Panc1 (cell line): ENCODE measurements at regions not wholly inside any gene's neighbourhood (a gene's known extent, or its start where the extent isn't known, plus 50 kb on each side); places are given as distances from the start of the nearest gene placed in this dataset.

Experiments used
- ATAC-seq: fragments of 200-7000 bp; cut with Tn5 transposase; 2 replicates; pipeline ENCODE4 v1.9.1; 2020; ENCODE audit warnings: mild to moderate bottlenecking, moderate library complexity
- BruUV-seq: library from RNA; stranded (reverse); fragments of 400-500 nt; replicated peaks from 2 replicates; lab custom pipeline; 2021; lab: Mats Ljungman, UMichigan
- CTCF ChIA-PET: fragments of 300-600 bp; sonication (Branson Sonifier 250); formaldehyde crosslinking; loops from one replicate; lab custom pipeline; 2022; ENCODE audit warnings: antibody characterized with exemption; lab: Charles Lee
- POLR2A ChIA-PET: fragments of 300-600 bp; sonication (Branson Sonifier 250); formaldehyde crosslinking; loops from one replicate; lab custom pipeline; 2022; ENCODE audit warnings: antibody characterized with exemption; lab: Charles Lee
- DNase-seq: peaks from one replicate; pipeline ENCODE4 v3.0.0-alpha.2; 2010; ENCODE audit warnings: low read depth, low spot score
- H3K27ac ChIP-seq: 2 replicates; pipeline ENCODE4 v1.5.1; 2011; ENCODE audit warnings: mild to moderate bottlenecking, low read length, inconsistent platforms
- H3K27me3 ChIP-seq: fragments of 200-500 bp; sonication (Bioruptor generic); 2 replicates; pipeline ENCODE4 v1.6.0; 2014; ENCODE audit warnings: low read length, inconsistent platforms; ENCODE audit not compliant: control insufficient read depth, insufficient read depth
- H3K36me3 ChIP-seq: fragments of 200-500 bp; sonication (Bioruptor generic); 2 replicates; pipeline ENCODE4 v1.5.1; 2014; ENCODE audit warnings: inconsistent platforms, mild to moderate bottlenecking, low read length, moderate library complexity; ENCODE audit not compliant: control insufficient read depth, insufficient read depth
- H3K4me1 ChIP-seq: 2 replicates; pipeline ENCODE4 v1.5.1; 2011; ENCODE audit warnings: inconsistent platforms, mild to moderate bottlenecking, low read length, moderate library complexity; ENCODE audit not compliant: control insufficient read depth, insufficient read depth
- H3K4me3 ChIP-seq, 2 experiments: 2 replicates each; pipeline ENCODE4 v1.5.1; 2011 to 2012; ENCODE audit warnings: low read depth in 2 of 2, low read length in 2 of 2, mild to moderate bottlenecking in 2 of 2, inconsistent platforms in 1 of 2, moderate library complexity in 1 of 2
- H3K9me3 ChIP-seq: fragments of 200-500 bp; sonication (Bioruptor generic); 2 replicates; pipeline ENCODE4 v1.5.1; 2014; ENCODE audit warnings: low read depth, mild to moderate bottlenecking, inconsistent platforms, low read length, moderate library complexity; ENCODE audit not compliant: control insufficient read depth, insufficient read depth
- POLR2AphosphoS5 ChIP-seq: IDR thresholded peaks from 2 replicates; pipeline ENCODE4 v1.6.1; 2012; ENCODE audit warnings: mild to moderate bottlenecking, low read depth, low read length, moderate library complexity
- REST ChIP-seq, 2 experiments: IDR thresholded peaks; 2 replicates each; pipeline ENCODE4 v1.6.1; 2011 to 2012; ENCODE audit warnings: low read depth in 2 of 2, control low read depth in 1 of 2, low read length in 1 of 2, mild to moderate bottlenecking in 1 of 2, moderate library complexity in 1 of 2; ENCODE audit not compliant: insufficient read depth in 1 of 2
- SIN3A ChIP-seq: IDR thresholded peaks from 2 replicates; pipeline ENCODE4 v1.6.1; 2012; ENCODE audit warnings: low read depth, mild to moderate bottlenecking, low read length, moderate library complexity, borderline replicate concordance; ENCODE audit not compliant: insufficient read depth
- TCF7L2 ChIP-seq: IDR thresholded peaks from 2 replicates; pipeline ENCODE4 v1.6.1; 2011; ENCODE audit warnings: mild to moderate bottlenecking, low read depth, low read length, inconsistent platforms
- in situ Hi-C: cut with HindIII; loops from 2 replicates; pipeline ENCODE4 v1.10.0; 2016; ENCODE audit warnings: low sequenced_read_pairs, low pct_unique_long_range_greater_than_20kb
- intact Hi-C: fragments of 100-400 bp; cut with micrococcal nuclease; formaldehyde crosslinking; loops from one replicate; pipeline ENCODE4 v1.10.0; 2022; ENCODE audit not compliant: unreplicated experiment
- TF ChIP-seq, protein P1 (sequence below): fragments of 450-650 bp; IDR thresholded peaks from 2 replicates; pipeline ENCODE4 v1.5.1; 2017; ENCODE audit warnings: mild to moderate bottlenecking

DNA sequence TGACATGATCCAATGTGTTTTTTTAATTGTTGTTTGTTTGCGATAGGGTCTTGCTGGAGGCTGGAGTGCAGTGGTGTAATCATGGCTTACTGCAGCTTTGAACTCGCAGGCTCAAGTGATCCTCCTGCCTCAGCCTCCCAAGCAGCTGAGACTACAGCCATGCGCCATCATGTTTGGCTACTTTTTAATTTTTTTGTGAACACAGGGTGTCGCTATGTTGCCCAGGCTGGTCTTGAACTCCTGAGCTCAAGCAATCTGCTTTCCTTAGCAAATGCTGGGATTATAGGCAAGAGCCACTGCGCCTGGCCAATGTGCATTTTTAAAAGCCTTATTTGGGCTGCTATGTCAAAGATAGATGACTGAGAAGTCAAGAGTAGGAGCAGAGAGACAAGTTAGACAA, 123.0 kb downstream of the EDEM1 start:
- TF ChIP-seq REST (IDR thresholded peaks at IDR 0.05; ENCODE audit: insufficient read depth in 1 of 2, low read depth in 2 of 2, low read length in 1 of 2) (no peak), TCF7L2 (no peak), SIN3A (no peak), POLR2AphosphoS5 (no peak)
- TF ChIP-seq, protein P1, sequence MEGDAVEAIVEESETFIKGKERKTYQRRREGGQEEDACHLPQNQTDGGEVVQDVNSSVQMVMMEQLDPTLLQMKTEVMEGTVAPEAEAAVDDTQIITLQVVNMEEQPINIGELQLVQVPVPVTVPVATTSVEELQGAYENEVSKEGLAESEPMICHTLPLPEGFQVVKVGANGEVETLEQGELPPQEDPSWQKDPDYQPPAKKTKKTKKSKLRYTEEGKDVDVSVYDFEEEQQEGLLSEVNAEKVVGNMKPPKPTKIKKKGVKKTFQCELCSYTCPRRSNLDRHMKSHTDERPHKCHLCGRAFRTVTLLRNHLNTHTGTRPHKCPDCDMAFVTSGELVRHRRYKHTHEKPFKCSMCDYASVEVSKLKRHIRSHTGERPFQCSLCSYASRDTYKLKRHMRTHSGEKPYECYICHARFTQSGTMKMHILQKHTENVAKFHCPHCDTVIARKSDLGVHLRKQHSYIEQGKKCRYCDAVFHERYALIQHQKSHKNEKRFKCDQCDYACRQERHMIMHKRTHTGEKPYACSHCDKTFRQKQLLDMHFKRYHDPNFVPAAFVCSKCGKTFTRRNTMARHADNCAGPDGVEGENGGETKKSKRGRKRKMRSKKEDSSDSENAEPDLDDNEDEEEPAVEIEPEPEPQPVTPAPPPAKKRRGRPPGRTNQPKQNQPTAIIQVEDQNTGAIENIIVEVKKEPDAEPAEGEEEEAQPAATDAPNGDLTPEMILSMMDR, result no peak
- intact Hi-C loops, result no loop called here
- DNase-seq, result no peak
- Histone ChIP-seq H3K27me3 (no peaks in the 10 kb centered on the region), H3K4me3 (no peak overlapping the region), H3K36me3 (no peaks in the 10 kb centered on the region), H3K9me3 (no peaks in the 10 kb centered on the region), H3K27ac (no peak overlapping the region), H3K4me1 (no peaks in the 10 kb centered on the region)
- in situ Hi-C loops, result no loop called here
- CTCF ChIA-PET, result no interaction called here
- ATAC-seq, result no peak
- POLR2A ChIA-PET, result no interaction called here
- no TSS peak for BruUV-seq

DNA sequence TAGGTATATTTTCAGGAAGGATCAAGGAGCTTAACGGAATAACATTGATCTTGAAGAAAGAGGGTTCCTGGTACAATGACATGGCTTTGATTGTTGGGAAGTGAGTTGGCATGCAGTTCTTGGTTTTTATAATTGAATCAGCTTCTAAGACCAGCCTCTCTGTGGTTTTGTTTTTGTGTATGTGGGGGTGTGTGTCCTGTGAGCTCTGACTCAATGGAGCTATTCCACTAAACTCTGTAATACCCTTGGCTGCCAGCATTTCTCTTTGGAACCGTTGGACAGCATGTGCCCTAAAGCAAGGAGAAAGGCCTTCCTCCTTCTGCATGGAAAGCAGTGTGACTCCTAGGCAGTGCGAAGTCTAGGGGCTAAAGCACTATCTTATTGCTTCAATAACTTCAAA, 124.8 kb downstream of the EDEM1 start:
- intact Hi-C loops (no loop called here), in situ Hi-C loops (no loop called here)
- H3K4me3 ChIP-seq, result no peak overlapping the region
- no peak for ATAC-seq
- H3K27me3 ChIP-seq, result no peaks in the 10 kb centered on the region
- no peaks in the 10 kb centered on the region for H3K36me3 ChIP-seq
- CTCF ChIA-PET, result no interaction called here
- TF ChIP-seq, protein P1, result no peak
- TF ChIP-seq POLR2AphosphoS5 (no peak), SIN3A (no peak), TCF7L2 (no peak), REST (IDR thresholded peaks at IDR 0.05; ENCODE audit: insufficient read depth in 1 of 2, low read depth in 2 of 2, low read length in 1 of 2) (no peak)
- no TSS peak for BruUV-seq
- H3K4me1 ChIP-seq, result no peaks in the 10 kb centered on the region
- H3K27ac ChIP-seq, result no peak overlapping the region
- no peaks in the 10 kb centered on the region for H3K9me3 ChIP-seq
- POLR2A ChIA-PET, result no interaction called here
- DNase-seq, result no peak
